ENCODE measurements at regions not wholly inside any gene's neighbourhood (a gene's known extent, or its start where the extent isn't known, plus 50 kb on each side); places are given as distances from the start of the nearest gene placed in this dataset.
"Not testable (repeated sequence)": the region's sequence is repeated elsewhere in the genome, so short reads cannot be mapped to it uniquely, and the experiment has no call there.

GRCh38 chr5:25974451-25974850, 1063.9 kb downstream of the CDH9 start:
- Histone ChIP-seq H3K4me2 (ENCODE audit: extremely low read depth, insufficient read depth, low read length) (no peak overlapping the region), H3K27ac (ENCODE audit: insufficient read depth, low read length) (no peak overlapping the region), H3K9ac (ENCODE audit: insufficient read depth, low read length) (no peak overlapping the region), H4K20me1 (ENCODE audit: control insufficient read depth, extremely low read depth, insufficient read depth, low read length) (no peaks in the 10 kb centered on the region), H3K9me3 (ENCODE audit: control insufficient read depth, insufficient read depth, low read depth, low read length) (no peaks in the 10 kb centered on the region), H2AFZ (ENCODE audit: low read length) (no peak overlapping the region), H3K4me1 (ENCODE audit: control insufficient read depth, extremely low read depth, insufficient read depth, low read length) (no peaks in the 10 kb centered on the region), H3K27me3 (ENCODE audit: control insufficient read depth, insufficient read depth, low read length) (no peaks in the 10 kb centered on the region), H3K79me2 (ENCODE audit: control insufficient read depth, insufficient read depth, low read length) (no peaks in the 10 kb centered on the region), H3K36me3 (ENCODE audit: control insufficient read depth, insufficient read depth, low read length) (no peaks in the 10 kb centered on the region), H3K4me3 (replicated peaks in 1 of 4; ENCODE audit: control extremely low read depth in 1 of 4, insufficient read depth in 1 of 4, low read depth in 3 of 4, low read length in 4 of 4) (no peak overlapping the region)
- no peak for TF ChIP-seq EZH2 (IDR thresholded peaks at IDR 0.05; ENCODE audit: low read length, missing control alignments)
- TF ChIP-seq, protein P1, sequence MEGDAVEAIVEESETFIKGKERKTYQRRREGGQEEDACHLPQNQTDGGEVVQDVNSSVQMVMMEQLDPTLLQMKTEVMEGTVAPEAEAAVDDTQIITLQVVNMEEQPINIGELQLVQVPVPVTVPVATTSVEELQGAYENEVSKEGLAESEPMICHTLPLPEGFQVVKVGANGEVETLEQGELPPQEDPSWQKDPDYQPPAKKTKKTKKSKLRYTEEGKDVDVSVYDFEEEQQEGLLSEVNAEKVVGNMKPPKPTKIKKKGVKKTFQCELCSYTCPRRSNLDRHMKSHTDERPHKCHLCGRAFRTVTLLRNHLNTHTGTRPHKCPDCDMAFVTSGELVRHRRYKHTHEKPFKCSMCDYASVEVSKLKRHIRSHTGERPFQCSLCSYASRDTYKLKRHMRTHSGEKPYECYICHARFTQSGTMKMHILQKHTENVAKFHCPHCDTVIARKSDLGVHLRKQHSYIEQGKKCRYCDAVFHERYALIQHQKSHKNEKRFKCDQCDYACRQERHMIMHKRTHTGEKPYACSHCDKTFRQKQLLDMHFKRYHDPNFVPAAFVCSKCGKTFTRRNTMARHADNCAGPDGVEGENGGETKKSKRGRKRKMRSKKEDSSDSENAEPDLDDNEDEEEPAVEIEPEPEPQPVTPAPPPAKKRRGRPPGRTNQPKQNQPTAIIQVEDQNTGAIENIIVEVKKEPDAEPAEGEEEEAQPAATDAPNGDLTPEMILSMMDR (conservative IDR thresholded peaks at IDR 0.05 in 1 of 2, IDR thresholded peaks at IDR 0.05 in 1 of 2; ENCODE audit: low read depth in 1 of 2, low read length in 2 of 2): no peak
- DNase-seq (ENCODE audit: low read depth in 2 of 2): no peak

DNA sequence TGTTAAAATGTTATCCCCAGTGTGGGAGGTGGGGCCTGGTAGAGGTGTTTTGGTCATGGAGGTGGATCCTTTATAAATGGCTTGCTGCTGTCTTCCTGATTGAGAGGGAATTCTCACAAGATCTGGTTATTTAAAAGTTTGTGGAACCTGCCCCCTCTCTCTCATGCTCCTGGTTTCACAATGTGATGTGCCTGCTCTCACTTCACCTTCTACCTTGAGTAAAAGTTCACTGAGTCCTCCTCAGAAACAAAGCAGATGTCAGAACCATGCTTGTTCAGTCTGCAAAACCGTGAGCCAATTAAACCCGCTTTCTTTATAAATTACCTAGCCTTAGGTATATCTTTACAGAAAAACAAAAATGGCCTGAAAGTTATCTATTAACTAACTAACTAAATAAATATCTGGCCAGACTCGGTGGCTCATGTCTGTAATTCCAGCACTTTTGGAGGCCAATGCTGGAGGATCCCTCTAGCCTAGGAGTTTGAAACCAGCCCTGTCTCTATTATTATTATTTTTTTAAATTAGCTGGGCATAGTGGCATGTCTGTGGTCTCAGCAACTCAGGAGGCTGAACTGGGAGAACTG, 1067.4 kb downstream of the CDH9 start:
- Histone ChIP-seq H3K4me3 (replicated peaks in 1 of 4; ENCODE audit: control extremely low read depth in 1 of 4, insufficient read depth in 1 of 4, low read depth in 3 of 4, low read length in 4 of 4) (no peak overlapping the region), H3K36me3 (ENCODE audit: control insufficient read depth, insufficient read depth, low read length) (no peaks in the 10 kb centered on the region), H3K4me1 (ENCODE audit: control insufficient read depth, extremely low read depth, insufficient read depth, low read length) (no peaks in the 10 kb centered on the region), H3K79me2 (ENCODE audit: control insufficient read depth, insufficient read depth, low read length) (no peaks in the 10 kb centered on the region), H3K27ac (ENCODE audit: insufficient read depth, low read length) (no peak overlapping the region), H3K4me2 (ENCODE audit: extremely low read depth, insufficient read depth, low read length) (no peak overlapping the region), H4K20me1 (ENCODE audit: control insufficient read depth, extremely low read depth, insufficient read depth, low read length) (no peaks in the 10 kb centered on the region), H3K9me3 (ENCODE audit: control insufficient read depth, insufficient read depth, low read depth, low read length) (no peaks in the 10 kb centered on the region), H2AFZ (ENCODE audit: low read length) (no peak overlapping the region), H3K9ac (ENCODE audit: insufficient read depth, low read length) (no peak overlapping the region), H3K27me3 (ENCODE audit: control insufficient read depth, insufficient read depth, low read length) (no peaks in the 10 kb centered on the region)
- no peak for DNase-seq (ENCODE audit: low read depth in 2 of 2)
- TF ChIP-seq, protein P1 (conservative IDR thresholded peaks at IDR 0.05 in 1 of 2, IDR thresholded peaks at IDR 0.05 in 1 of 2; ENCODE audit: low read depth in 1 of 2, low read length in 2 of 2): no peak
- TF ChIP-seq EZH2 (IDR thresholded peaks at IDR 0.05; ENCODE audit: low read length, missing control alignments): no peak

GRCh38 chr5:25969042-25969441, 1069.3 kb downstream of the CDH9 start:
- not testable (repeated sequence) for H3K79me2 ChIP-seq (ENCODE audit: control insufficient read depth, insufficient read depth, low read length); H3K4me3 ChIP-seq (replicated peaks in 1 of 4; ENCODE audit: control extremely low read depth in 1 of 4, insufficient read depth in 1 of 4, low read depth in 3 of 4, low read length in 4 of 4); H3K4me2 ChIP-seq (ENCODE audit: extremely low read depth, insufficient read depth, low read length); H3K9me3 ChIP-seq (ENCODE audit: control insufficient read depth, insufficient read depth, low read depth, low read length); H3K36me3 ChIP-seq (ENCODE audit: control insufficient read depth, insufficient read depth, low read length); H3K27me3 ChIP-seq (ENCODE audit: control insufficient read depth, insufficient read depth, low read length); DNase-seq (ENCODE audit: low read depth in 2 of 2); H4K20me1 ChIP-seq (ENCODE audit: control insufficient read depth, extremely low read depth, insufficient read depth, low read length); H3K4me1 ChIP-seq (ENCODE audit: control insufficient read depth, extremely low read depth, insufficient read depth, low read length); H3K9ac ChIP-seq (ENCODE audit: insufficient read depth, low read length); H2AFZ ChIP-seq (ENCODE audit: low read length); H3K27ac ChIP-seq (ENCODE audit: insufficient read depth, low read length)
